ENCODE measurements at regions not wholly inside any gene's neighbourhood (a gene's known extent, or its start where the extent isn't known, plus 50 kb on each side); places are given as distances from the start of the nearest gene placed in this dataset.

GRCh38 chr6:25180630-25181349 is 98.4 kb upstream of the CARMIL1 start (continued):
- no peak for TF ChIP-seq SNAPC5 (CRISPR knock-in tag; IDR thresholded peaks at IDR 0.05; ENCODE audit: borderline replicate concordance)
- no peak for TF ChIP-seq ESRRA (CRISPR knock-in tag; IDR thresholded peaks at IDR 0.05; ENCODE audit: low read depth)

DNA sequence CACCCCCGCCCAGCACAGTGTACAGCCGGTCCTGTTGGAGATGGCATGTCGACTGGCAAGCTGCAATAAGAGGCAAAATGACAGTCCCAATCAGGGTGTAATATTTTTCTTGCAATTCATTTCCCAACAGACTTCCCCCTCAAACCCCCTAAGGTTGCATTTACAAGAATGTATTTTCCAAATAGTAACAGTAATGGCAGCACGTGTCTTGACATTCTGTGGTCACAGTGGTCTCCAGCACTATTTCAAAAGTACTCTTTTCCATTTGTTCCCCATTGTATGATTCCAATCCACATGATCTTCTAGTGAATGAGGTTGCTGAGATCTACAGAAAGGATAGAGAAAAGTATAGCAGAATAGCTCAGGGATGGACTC is 97.8 kb upstream of the CARMIL1 start:
- ATAC-seq (no peak), FAIRE-seq (no peak), DNase-seq (ENCODE audit: low spot score) (no peak)
- ChIA-PET POLR2A (no interaction called here), CTCF (ENCODE audit: low intra/inter-chr PET ratio, low total read pairs) (no interaction called here)
- H3K4me1 ChIP-seq (ENCODE audit: insufficient read depth, low read length) = no peaks in the 10 kb centered on the region
- H2AFZ ChIP-seq (ENCODE audit: low read length) = no peak overlapping the region
- no peaks in the 10 kb centered on the region for H4K20me1 ChIP-seq (ENCODE audit: insufficient read depth, low read length)
- no peaks in the 10 kb centered on the region for H3K79me2 ChIP-seq (ENCODE audit: insufficient read depth, low read length)
- H3K27me3 ChIP-seq (ENCODE audit: control insufficient read depth in 1 of 2, insufficient read depth in 2 of 2, low read length in 2 of 2) = no peaks in the 10 kb centered on the region
- H3K4me3 ChIP-seq (replicated peaks in 1 of 3; ENCODE audit: insufficient read depth in 1 of 3, low read depth in 2 of 3, low read length in 3 of 3) = no peak overlapping the region
- in situ Hi-C loops (cut with HindIII; ENCODE audit: extremely low pct_ligation_motif_present, low pct_unique_long_range_greater_than_20kb) (no loop called here), intact Hi-C loops (cut with micrococcal nuclease; ENCODE audit: unreplicated experiment) (no loop called here)
- H3K9ac ChIP-seq (ENCODE audit: insufficient read depth, low read depth, low read length) = no peak overlapping the region
- H3K4me2 ChIP-seq (ENCODE audit: low read depth, low read length) = no peak overlapping the region
- H3K9me3 ChIP-seq (ENCODE audit: low read length) = no peaks in the 10 kb centered on the region
- TF ChIP-seq ZNF883 (CRISPR knock-in tag; IDR thresholded peaks at IDR 0.05; ENCODE audit: not compliant biosample characterization) (no peak), JARID2 (CRISPR knock-in tag; IDR thresholded peaks at IDR 0.05; ENCODE audit: insufficient replicate concordance) (no peak), LBX2 (CRISPR knock-in tag; IDR thresholded peaks at IDR 0.05; ENCODE audit: borderline replicate concordance) (no peak), RCOR2 (CRISPR knock-in tag; IDR thresholded peaks at IDR 0.05) (no peak), BRD4 (CRISPR knock-in tag; IDR thresholded peaks at IDR 0.05) (no peak), SP2 (CRISPR knock-in tag; IDR thresholded peaks at IDR 0.05) (no peak), ATF2 (CRISPR knock-in tag; IDR thresholded peaks at IDR 0.05) (no peak), ZNF263 (CRISPR knock-in tag; IDR thresholded peaks at IDR 0.05) (no peak), MBNL3 (CRISPR knock-in tag; conservative IDR thresholded peaks at IDR 0.05) (no peak), AGO2 (optimal IDR thresholded peaks at IDR 0.05; ENCODE audit: low read depth, low read length) (no peak), FOXO1 (CRISPR knock-in tag; IDR thresholded peaks at IDR 0.05) (no peak), ZNF546 (CRISPR knock-in tag; conservative IDR thresholded peaks at IDR 0.05) (no peak), ZNF224 (CRISPR knock-in tag; IDR thresholded peaks at IDR 0.05) (no peak)
- TF ChIP-seq, protein P1, sequence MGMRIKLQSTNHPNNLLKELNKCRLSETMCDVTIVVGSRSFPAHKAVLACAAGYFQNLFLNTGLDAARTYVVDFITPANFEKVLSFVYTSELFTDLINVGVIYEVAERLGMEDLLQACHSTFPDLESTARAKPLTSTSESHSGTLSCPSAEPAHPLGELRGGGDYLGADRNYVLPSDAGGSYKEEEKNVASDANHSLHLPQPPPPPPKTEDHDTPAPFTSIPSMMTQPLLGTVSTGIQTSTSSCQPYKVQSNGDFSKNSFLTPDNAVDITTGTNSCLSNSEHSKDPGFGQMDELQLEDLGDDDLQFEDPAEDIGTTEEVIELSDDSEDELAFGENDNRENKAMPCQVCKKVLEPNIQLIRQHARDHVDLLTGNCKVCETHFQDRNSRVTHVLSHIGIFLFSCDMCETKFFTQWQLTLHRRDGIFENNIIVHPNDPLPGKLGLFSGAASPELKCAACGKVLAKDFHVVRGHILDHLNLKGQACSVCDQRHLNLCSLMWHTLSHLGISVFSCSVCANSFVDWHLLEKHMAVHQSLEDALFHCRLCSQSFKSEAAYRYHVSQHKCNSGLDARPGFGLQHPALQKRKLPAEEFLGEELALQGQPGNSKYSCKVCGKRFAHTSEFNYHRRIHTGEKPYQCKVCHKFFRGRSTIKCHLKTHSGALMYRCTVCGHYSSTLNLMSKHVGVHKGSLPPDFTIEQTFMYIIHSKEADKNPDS (CRISPR knock-in tag; IDR thresholded peaks at IDR 0.05) = no peak
- H3K27ac ChIP-seq (ENCODE audit: extremely low read length, insufficient read depth, low read length) = no peak overlapping the region
- WGBS (ENCODE audit: low lambda C conversion rate) = 39% methylated on average over 4 of the region's 4 CpGs
- BruUV-seq (replicated peaks) = no TSS peak
- no peaks in the 10 kb centered on the region for H3K36me3 ChIP-seq (replicated peaks in 1 of 2; ENCODE audit: control insufficient read depth in 1 of 2, insufficient read depth in 2 of 2, low read length in 2 of 2)
